H1 (cell line): ENCODE measurements at regions not wholly inside any gene's neighbourhood (a gene's known extent, or its start where the extent isn't known, plus 50 kb on each side); places are given as distances from the start of the nearest gene placed in this dataset.

Experiments used
- CTCF ChIA-PET: fragments of 300-600 bp; sonication (Branson Sonifier 250); formaldehyde crosslinking; loops from one replicate; lab custom pipeline; 2021; ENCODE audit not compliant: partially characterized antibody; lab: Charles Lee
- POLR2A ChIA-PET: fragments of 300-600 bp; sonication (Branson Sonifier 250); formaldehyde crosslinking; loops from one replicate; lab custom pipeline; 2021; ENCODE audit warnings: inconsistent platforms; ENCODE audit not compliant: partially characterized antibody; lab: Charles Lee
- DNase-seq, 2 experiments: peaks; one replicate each; pipeline versions ENCODE4 v3.0.0 to v3.0.0-alpha.2; 2010 to 2022; ENCODE audit warnings: low spot score in 2 of 2, low read depth in 1 of 2, mixed read lengths in 1 of 2
- FAIRE-seq: peaks from 2 replicates; lab custom pipeline; 2011; peaks lifted over from hg19 to GRCh38; lab: Jason Lieb, UNC
- H2AFZ ChIP-seq: 2 replicates; pipeline ENCODE4 v1.8.1; 2012; ENCODE audit warnings: low read length, inconsistent platforms
- H2AK5ac ChIP-seq: 2 replicates; pipeline ENCODE4 v1.6.1; 2013; ENCODE audit warnings: low read depth, low read length
- H2BK120ac ChIP-seq: replicated peaks from 2 replicates; pipeline ENCODE3; 2013; ENCODE audit warnings: low read depth, low read length, inconsistent platforms
- H2BK12ac ChIP-seq: 2 replicates; pipeline ENCODE4 v1.6.1; 2013; ENCODE audit warnings: low read depth, low read length
- H2BK15ac ChIP-seq: 2 replicates; pipeline ENCODE4 v1.6.1; 2013; ENCODE audit warnings: low read length
- H2BK20ac ChIP-seq: 2 replicates; pipeline ENCODE4 v1.6.1; 2013; ENCODE audit warnings: low read length
- H2BK5ac ChIP-seq: 2 replicates; pipeline ENCODE4 v1.6.1; 2013; ENCODE audit warnings: low read depth, low read length
- H3K14ac ChIP-seq: 2 replicates; pipeline ENCODE4 v1.6.1; 2013; ENCODE audit warnings: inconsistent platforms; ENCODE audit not compliant: insufficient read length
- H3K18ac ChIP-seq: 2 replicates; pipeline ENCODE4 v1.6.1; 2013; ENCODE audit warnings: low read length; ENCODE audit errors: extremely low read depth
- H3K23ac ChIP-seq: 2 replicates; pipeline ENCODE4 v1.6.1; 2013; ENCODE audit warnings: inconsistent platforms; ENCODE audit not compliant: insufficient read length
- H3K23me2 ChIP-seq: 2 replicates; pipeline ENCODE4 v1.6.1; 2013; ENCODE audit warnings: low read depth, low read length
- H3K27ac ChIP-seq: 2 replicates; pipeline ENCODE4 v1.6.1; 2011; ENCODE audit warnings: low read depth, low read length, inconsistent platforms
- H3K27me3 ChIP-seq, 4 experiments: replicated peaks in 1 of 4; 1 replicate in 1 of 4; 2 replicates in 3 of 4; pipeline versions ENCODE4 v1.6.1 to v1.8.1; 2011 to 2013; ENCODE audit warnings: low read length in 3 of 4, mild to moderate bottlenecking in 3 of 4, inconsistent platforms in 2 of 4, mixed read lengths in 2 of 4, moderate library complexity in 1 of 4; ENCODE audit not compliant: control insufficient read depth in 3 of 4, insufficient read depth in 3 of 4; ENCODE audit errors: extremely low read depth in 1 of 4
- H3K36me3 ChIP-seq, 4 experiments: 2 replicates each; pipeline versions ENCODE4 v1.6.1 to v1.8.1; 2011 to 2013; ENCODE audit warnings: mild to moderate bottlenecking in 4 of 4, low read length in 3 of 4, moderate library complexity in 2 of 4, control low read depth in 1 of 4, inconsistent platforms in 1 of 4; ENCODE audit not compliant: insufficient read depth in 4 of 4, control insufficient read depth in 2 of 4
- H3K4ac ChIP-seq: replicated peaks from 2 replicates; pipeline ENCODE3; 2013; ENCODE audit warnings: low read length, low read depth, mixed read lengths, inconsistent platforms; ENCODE audit not compliant: insufficient read length
- H3K4me1 ChIP-seq, 4 experiments: replicated peaks in 1 of 4; 1 replicate in 1 of 4; 2 replicates in 3 of 4; pipeline versions ENCODE4 v1.6.1 to v1.8.1; 2011 to 2013; ENCODE audit warnings: low read length in 3 of 4, inconsistent platforms in 2 of 4, mixed read lengths in 1 of 4; ENCODE audit not compliant: insufficient read depth in 4 of 4, control insufficient read depth in 3 of 4
- H3K4me2 ChIP-seq, 2 experiments: 2 replicates each; pipeline versions ENCODE4 v1.6.1 to v1.8.1; 2011 to 2013; ENCODE audit warnings: low read depth in 2 of 2, low read length in 2 of 2, control low read depth in 1 of 2, inconsistent platforms in 1 of 2, mild to moderate bottlenecking in 1 of 2; ENCODE audit not compliant: insufficient read depth in 1 of 2
- H3K4me3 ChIP-seq, 4 experiments: fragments of 200-600, 300-600 bp in 1 of 4; sonication (generic), shearing (Covaris generic), sonication (Bioruptor Twin) in 1 of 4; 2 replicates each; pipeline versions ENCODE4 v1.5.1 to v1.8.1; 2011 to 2016; ENCODE audit warnings: low read length in 4 of 4, low read depth in 3 of 4, control low read depth in 2 of 4, inconsistent platforms in 2 of 4, mild to moderate bottlenecking in 2 of 4, mixed read lengths in 1 of 4, moderate library complexity in 1 of 4; ENCODE audit not compliant: insufficient read depth in 2 of 4; ENCODE audit errors: extremely low read depth in 1 of 4
- H3K56ac ChIP-seq: replicated peaks from 2 replicates; pipeline ENCODE3; 2013; ENCODE audit warnings: low read depth, mild to moderate bottlenecking, mixed read lengths, low read length, inconsistent platforms; ENCODE audit not compliant: insufficient read length
- H3K79me1 ChIP-seq: 2 replicates; pipeline ENCODE4 v1.6.1; 2013; ENCODE audit warnings: low read depth, low read length, control low read depth
- H3K79me2 ChIP-seq, 2 experiments: 2 replicates each; pipeline versions ENCODE4 v1.6.1 to v1.8.1; 2012 to 2013; ENCODE audit warnings: low read length in 2 of 2, mild to moderate bottlenecking in 2 of 2, inconsistent platforms in 1 of 2; ENCODE audit not compliant: insufficient read depth in 2 of 2, control insufficient read depth in 1 of 2
- H3K9ac ChIP-seq, 4 experiments: replicated peaks in 1 of 4; 1 replicate in 1 of 4; 2 replicates in 3 of 4; pipeline versions ENCODE4 v1.6.1 to v1.8.1; 2011 to 2013; ENCODE audit warnings: low read depth in 3 of 4, low read length in 3 of 4, control low read depth in 2 of 4, mild to moderate bottlenecking in 2 of 4, moderate library complexity in 2 of 4, inconsistent platforms in 1 of 4; ENCODE audit errors: extremely low read depth in 1 of 4
- H3K9me3 ChIP-seq, 2 experiments: 2 replicates each; pipeline versions ENCODE4 v1.6.1 to v1.8.1; 2012 to 2013; ENCODE audit warnings: mild to moderate bottlenecking in 2 of 2, moderate library complexity in 2 of 2, control low read depth in 1 of 2, inconsistent platforms in 1 of 2, low read depth in 1 of 2, low read length in 1 of 2, mixed read lengths in 1 of 2; ENCODE audit not compliant: insufficient read depth in 2 of 2
- H4K20me1 ChIP-seq, 2 experiments: replicated peaks in 1 of 2; 2 replicates each; pipeline versions ENCODE3 to v1.8.1; 2011 to 2013; ENCODE audit warnings: inconsistent platforms in 2 of 2, low read length in 2 of 2, mild to moderate bottlenecking in 1 of 2; ENCODE audit not compliant: insufficient read depth in 2 of 2, control insufficient read depth in 1 of 2
- H4K5ac ChIP-seq: 2 replicates; pipeline ENCODE4 v1.6.1; 2013; ENCODE audit warnings: low read length, low read depth, mixed read lengths, inconsistent platforms; ENCODE audit not compliant: insufficient read length
- H4K8ac ChIP-seq: 2 replicates; pipeline ENCODE4 v1.8.0; 2013; ENCODE audit warnings: mild to moderate bottlenecking, moderate library complexity, low read length, inconsistent platforms; ENCODE audit not compliant: insufficient read depth; ENCODE audit errors: extremely low read depth
- H4K91ac ChIP-seq: replicated peaks from 2 replicates; pipeline ENCODE3; 2013; ENCODE audit warnings: low read length, mixed read lengths, inconsistent platforms; ENCODE audit not compliant: insufficient read length
- ASH2L ChIP-seq: fragments of 200-600, 300-600 bp; sonication (generic); IDR thresholded peaks from one replicate; pipeline ENCODE4 v1.7.1; 2017; ENCODE audit warnings: low read length
- ATF2 ChIP-seq: IDR thresholded peaks from 2 replicates; pipeline ENCODE4 v1.6.1; 2012; ENCODE audit warnings: low read length, inconsistent platforms
- BACH1 ChIP-seq: IDR thresholded peaks from 2 replicates; pipeline ENCODE4 v1.6.1; 2012; ENCODE audit warnings: low read length, improper control_type of control experiment
- BCL11A ChIP-seq, 2 experiments: IDR thresholded peaks; one replicate each; pipeline ENCODE4 v1.6.1; 2011; ENCODE audit warnings: low read depth in 2 of 2, low read length in 2 of 2, mild to moderate bottlenecking in 2 of 2
- CBX5 ChIP-seq: fragments of 300-800, 300-1000 bp; sonication (generic); IDR thresholded peaks from 2 replicates; pipeline ENCODE4 v1.7.1; 2016; ENCODE audit warnings: antibody characterized with exemption, low read length, low read depth
- CHD2 ChIP-seq: IDR thresholded peaks from 2 replicates; pipeline ENCODE4 v1.6.1; 2012; ENCODE audit warnings: low read length, improper control_type of control experiment
- EP300 ChIP-seq, 2 experiments: IDR thresholded peaks; 1 replicate in 1 of 2; 2 replicates in 1 of 2; pipeline ENCODE4 v1.6.1; 2011 to 2012; ENCODE audit warnings: low read depth in 2 of 2, low read length in 2 of 2, mild to moderate bottlenecking in 2 of 2, borderline replicate concordance in 1 of 2, inconsistent platforms in 1 of 2, moderate library complexity in 1 of 2
- JUND ChIP-seq: IDR thresholded peaks from 2 replicates; pipeline ENCODE4 v1.6.1; 2011; ENCODE audit warnings: mild to moderate bottlenecking, improper control_type of control experiment, low read length
- MAFK ChIP-seq: IDR thresholded peaks from 2 replicates; pipeline ENCODE4 v1.6.1; 2012; ENCODE audit warnings: low read depth, mild to moderate bottlenecking, improper control_type of control experiment, low read length
- RAD21 ChIP-seq, 2 experiments: IDR thresholded peaks in 1 of 2; conservative IDR thresholded peaks in 1 of 2; 2 replicates each; pipeline ENCODE4 v1.6.1; 2011; ENCODE audit warnings: low read depth in 2 of 2, low read length in 2 of 2, improper control_type of control experiment in 1 of 2, inconsistent platforms in 1 of 2, mild to moderate bottlenecking in 1 of 2, moderate library complexity in 1 of 2
- ZNF274 ChIP-seq: IDR thresholded peaks from 2 replicates; pipeline ENCODE4 v1.7.0; 2012; ENCODE audit warnings: low read length, borderline replicate concordance; ENCODE audit errors: extremely low read depth
- WGBS, 2 experiments: shearing (Covaris generic) in 1 of 2; methylation state at CpG; one replicate each; pipeline versions ENCODE4 v1.1.6 to v1.1.7; 2013 to 2015; ENCODE audit warnings: low lambda C conversion rate in 2 of 2, mixed read lengths in 2 of 2, inconsistent platforms in 1 of 2, low coverage in 1 of 2, missing lambda C conversion rate in 1 of 2; ENCODE audit not compliant: insufficient replicate concordance in 2 of 2, insufficient coverage in 1 of 2, insufficient read length in 1 of 2; ENCODE audit errors: extremely low coverage in 1 of 2, missing lambda C conversion rate in 1 of 2; 5-methylcytosine and 5-hydroxymethylcytosine counted together

GRCh38 chr7:142469696-142470543 lies 212.1 kb upstream of the PRSS58 start:
- Histone ChIP-seq H3K79me2 (no peaks in the 10 kb centered on the region), H2BK15ac (no peak overlapping the region), H3K9me3 (no peaks in the 10 kb centered on the region), H3K27ac (no peak overlapping the region), H2BK5ac (no peak overlapping the region), H3K23me2 (no peaks in the 10 kb centered on the region), H4K5ac (no peak overlapping the region), H3K9ac (no peak overlapping the region), H3K14ac (no peak overlapping the region), H2BK20ac (no peak overlapping the region), H2AK5ac (no peak overlapping the region), H3K27me3 (no peaks in the 10 kb centered on the region; a peak in 1 of 7 replicates), H3K23ac (no peak overlapping the region), H3K36me3 (no peaks in the 10 kb centered on the region), H3K4me2 (no peak overlapping the region), H2BK120ac (no peak overlapping the region), H3K79me1 (no peaks in the 10 kb centered on the region), H3K4ac (no peak overlapping the region), H3K56ac (no peak overlapping the region), H3K4me3 (no peak overlapping the region), H4K8ac (no peak overlapping the region), H4K20me1 (no peaks in the 10 kb centered on the region), H2AFZ (no peak overlapping the region), H2BK12ac (no peak overlapping the region), H4K91ac (no peak overlapping the region), H3K4me1 (no peaks in the 10 kb centered on the region), H3K18ac (no peak overlapping the region)
- FAIRE-seq (no peak), DNase-seq (no peak)
- CTCF ChIA-PET = interaction anchor here (0.6 to 24.2 kb wide), 16 partner anchors 11 to 1321 kb away, joined by 3 to 682 read pairs (median 4); no protein-coding TSS in a partner anchor
- POLR2A ChIA-PET = no interaction called here
- no peak for TF ChIP-seq CBX5
- TF ChIP-seq RAD21 (IDR thresholded peaks at IDR 0.05 in 1 of 2, conservative IDR thresholded peaks at IDR 0.05 in 1 of 2; ENCODE audit: low read depth in 2 of 2, low read length in 2 of 2) = no peak
- no peak for TF ChIP-seq ASH2L
- no peak for TF ChIP-seq CHD2
- TF ChIP-seq ZNF274 = no peak
- no peak for TF ChIP-seq EP300 (IDR thresholded peaks at IDR 0.05; ENCODE audit: borderline replicate concordance in 1 of 2, low read depth in 2 of 2, low read length in 2 of 2)
- no peak for TF ChIP-seq ATF2
- TF ChIP-seq MAFK = no peak
- TF ChIP-seq BACH1 = no peak
- no peak for TF ChIP-seq JUND
- TF ChIP-seq BCL11A (IDR thresholded peaks at IDR 0.05; ENCODE audit: low read depth in 2 of 2, low read length in 2 of 2) = no peak
- WGBS, 2 experiments = 88% methylated on average over 11 of the region's 11 CpGs; no CpG with 5 or more reads in 1 of the 2 experiments
